GM19372 (cell line): ENCODE measurements at regions not wholly inside any gene's neighbourhood (a gene's known extent, or its start where the extent isn't known, plus 50 kb on each side); places are given as distances from the start of the nearest gene placed in this dataset.

Source experiments
- ATAC-seq: cut with Tn5 transposase; IDR thresholded peaks from one replicate; pipeline ENCODE4 v1.9.1; 2021; ENCODE audit warnings: mild to moderate bottlenecking, low read depth, moderate library complexity; ENCODE audit not compliant: unreplicated experiment

DNA sequence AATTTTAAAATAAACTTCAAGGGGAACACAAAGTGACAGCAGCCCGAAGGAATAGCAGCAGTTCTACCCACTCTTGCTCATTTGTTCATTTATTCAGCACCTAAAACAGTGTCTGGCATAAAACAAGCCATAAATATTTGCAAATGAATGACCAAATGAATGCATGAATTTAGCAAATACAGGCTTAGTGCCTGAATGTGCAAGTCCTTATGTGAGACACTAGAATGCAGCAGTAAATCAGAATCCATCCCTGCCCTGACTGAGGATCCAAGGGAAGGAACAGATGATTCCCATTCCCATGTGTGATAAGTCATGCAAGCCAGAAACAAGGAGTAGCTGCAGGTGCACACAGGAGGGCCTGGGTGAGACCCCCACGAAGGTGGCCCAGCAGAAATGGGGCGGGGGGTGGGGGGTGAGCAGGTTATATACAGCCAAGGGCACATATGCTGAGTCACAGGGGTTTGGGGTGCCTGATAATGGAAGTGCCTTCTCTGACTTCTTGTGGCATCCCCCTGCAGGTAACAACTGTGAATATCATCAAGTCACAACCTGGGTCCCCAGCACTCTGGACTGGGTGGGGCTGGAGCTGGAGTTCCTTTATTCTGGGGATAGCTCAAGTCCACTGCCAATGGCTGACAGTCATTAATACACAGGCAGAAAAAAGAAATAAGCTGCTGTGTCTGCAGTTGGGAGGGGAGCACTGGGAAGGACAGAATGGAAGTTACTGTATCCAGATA is 311.9 kb downstream of the TXNL1 start:
- no peak for ATAC-seq

GRCh38 chr18:56323673-56324072 is 314.7 kb downstream of the TXNL1 start:
- ATAC-seq = no peak

DNA sequence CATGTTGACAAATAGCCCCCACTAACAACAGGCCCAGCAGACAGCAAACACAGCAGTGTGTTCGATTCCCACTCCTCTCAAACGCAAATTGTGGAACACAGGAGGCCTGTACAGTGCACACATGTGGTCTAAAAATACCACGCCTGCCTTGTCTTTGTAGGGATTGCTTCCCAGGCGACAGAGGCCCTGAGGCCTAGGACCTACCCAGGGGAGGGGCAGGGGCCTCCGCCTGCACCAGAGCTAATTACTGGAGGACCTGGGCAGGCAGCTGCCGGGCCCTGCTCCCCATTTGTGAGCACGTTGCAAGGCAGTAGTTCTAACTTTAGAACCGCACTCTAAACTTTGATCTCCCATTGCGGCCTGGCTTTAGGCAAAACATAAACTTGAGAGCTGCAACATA is 316.0 kb downstream of the TXNL1 start:
- no peak for ATAC-seq

DNA sequence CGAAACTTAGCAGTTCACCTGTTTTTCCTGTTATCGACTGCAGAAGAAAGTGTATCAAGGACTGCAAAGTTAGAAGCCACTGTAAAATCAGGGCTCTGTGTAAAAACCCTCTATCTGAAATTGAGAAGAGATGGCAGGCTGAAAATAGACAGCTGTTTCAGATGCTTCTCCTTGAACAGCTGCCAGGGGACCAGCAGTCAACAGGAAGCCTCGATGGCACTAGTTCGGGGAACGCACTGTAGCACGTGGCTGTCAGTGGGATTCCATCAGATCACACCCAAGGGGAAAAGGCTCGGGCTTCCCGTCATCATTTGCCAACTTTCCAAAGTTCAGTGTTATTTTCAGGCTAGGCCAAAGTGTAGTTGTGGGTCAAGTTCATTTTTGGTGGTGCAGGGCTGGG is 316.9 kb downstream of the TXNL1 start:
- ATAC-seq = no peak

GRCh38 chr18:56319953-56320352 is 318.4 kb downstream of the TXNL1 start:
- no peak for ATAC-seq

- ATAC-seq = no peak
Measured at GRCh38 chr18:56316727-56317126, 321.7 kb downstream of the TXNL1 start.

DNA sequence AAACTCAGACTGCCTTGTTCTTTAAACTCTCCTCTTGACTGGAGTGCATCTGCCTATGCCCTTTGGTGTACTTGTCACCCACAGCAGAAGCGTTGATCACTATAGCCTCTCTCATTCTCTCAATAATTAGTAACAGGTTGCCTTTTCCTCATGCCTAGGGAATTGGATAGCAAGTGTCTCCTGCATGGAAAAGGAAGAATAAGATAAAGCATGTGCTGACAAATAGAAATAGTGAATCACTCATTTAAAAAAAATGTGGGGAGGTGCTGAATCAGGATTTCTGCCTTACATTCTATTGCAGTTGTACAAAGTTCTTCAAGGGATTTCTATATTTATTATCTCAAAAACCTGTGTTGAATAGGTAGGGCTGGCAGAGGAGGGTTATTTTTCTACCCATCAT is 323.0 kb downstream of the TXNL1 start:
- no peak for ATAC-seq

DNA sequence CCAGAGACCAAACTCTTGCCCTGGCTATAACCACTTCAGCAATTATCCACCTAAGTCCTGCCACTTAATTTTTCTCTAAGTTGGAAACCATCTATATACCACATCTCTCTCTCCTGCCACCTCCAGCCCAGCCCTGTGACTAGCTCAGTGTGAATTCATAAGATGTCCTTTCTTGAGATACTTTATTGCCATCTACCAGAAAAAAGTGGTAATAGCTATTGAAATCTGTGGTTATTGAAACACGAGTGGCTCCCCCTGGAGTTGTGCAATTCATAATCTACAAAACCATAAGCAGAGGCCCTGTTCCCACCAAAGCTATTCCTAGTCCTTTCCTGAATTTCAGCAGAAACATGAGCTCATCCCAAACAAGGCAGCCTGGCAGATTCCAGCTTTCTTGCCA is 324.0 kb downstream of the TXNL1 start:
- no peak for ATAC-seq

DNA sequence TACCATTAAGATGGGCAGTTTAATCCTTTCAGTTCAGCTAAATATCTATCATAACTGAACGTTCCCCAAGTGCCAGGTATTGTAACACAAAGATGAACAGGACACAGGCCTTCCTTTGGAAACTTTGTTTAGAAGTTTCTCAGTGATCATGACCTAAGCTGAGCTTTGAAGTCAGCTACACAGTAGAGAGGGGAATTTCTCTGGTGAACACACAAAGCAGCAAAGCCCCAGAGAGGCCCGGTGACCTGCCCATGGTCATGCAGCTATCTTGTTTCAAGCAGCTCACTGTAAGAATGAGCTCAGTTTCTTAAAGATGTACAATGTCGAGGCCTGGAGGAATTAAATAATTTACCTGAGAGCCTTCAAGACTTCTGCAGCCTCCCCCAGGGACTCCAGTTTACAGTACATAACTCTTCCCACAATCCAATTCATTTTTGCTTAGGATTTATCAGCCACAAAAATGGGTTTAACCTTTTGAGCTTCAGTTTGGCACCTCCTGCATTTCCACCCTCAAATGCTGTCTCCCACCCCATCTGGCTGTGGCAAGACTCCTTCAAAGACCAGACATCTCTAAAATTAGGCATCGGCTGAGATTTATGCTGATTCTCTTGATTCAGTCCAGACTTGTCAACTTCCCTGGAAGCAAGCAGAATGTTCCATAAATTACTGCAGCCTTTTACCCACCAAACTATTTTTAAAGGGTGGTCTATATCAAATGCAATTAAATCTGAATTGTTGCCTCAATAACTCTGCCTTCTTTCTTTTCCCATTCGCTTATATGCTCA is 325.6 kb downstream of the TXNL1 start:
- no peak for ATAC-seq

DNA sequence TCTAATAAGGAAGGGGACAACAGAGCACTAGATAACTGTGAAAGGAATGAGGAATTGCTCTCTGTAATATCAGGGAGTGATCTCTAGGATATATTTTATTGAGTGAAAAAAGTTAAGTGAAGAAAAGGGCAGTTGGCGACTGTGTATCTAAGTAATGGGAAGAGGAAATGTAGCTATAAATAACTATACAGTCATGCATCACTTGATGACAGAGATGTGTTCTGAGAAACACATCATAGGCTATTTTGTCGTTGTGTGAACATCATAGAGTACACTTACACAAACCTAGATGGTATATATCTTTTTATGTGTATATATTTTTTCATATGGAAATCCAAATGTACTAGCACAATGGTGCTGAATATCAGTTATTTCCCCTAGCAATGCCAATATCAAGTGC is 329.3 kb downstream of the TXNL1 start:
- ATAC-seq = no peak

DNA sequence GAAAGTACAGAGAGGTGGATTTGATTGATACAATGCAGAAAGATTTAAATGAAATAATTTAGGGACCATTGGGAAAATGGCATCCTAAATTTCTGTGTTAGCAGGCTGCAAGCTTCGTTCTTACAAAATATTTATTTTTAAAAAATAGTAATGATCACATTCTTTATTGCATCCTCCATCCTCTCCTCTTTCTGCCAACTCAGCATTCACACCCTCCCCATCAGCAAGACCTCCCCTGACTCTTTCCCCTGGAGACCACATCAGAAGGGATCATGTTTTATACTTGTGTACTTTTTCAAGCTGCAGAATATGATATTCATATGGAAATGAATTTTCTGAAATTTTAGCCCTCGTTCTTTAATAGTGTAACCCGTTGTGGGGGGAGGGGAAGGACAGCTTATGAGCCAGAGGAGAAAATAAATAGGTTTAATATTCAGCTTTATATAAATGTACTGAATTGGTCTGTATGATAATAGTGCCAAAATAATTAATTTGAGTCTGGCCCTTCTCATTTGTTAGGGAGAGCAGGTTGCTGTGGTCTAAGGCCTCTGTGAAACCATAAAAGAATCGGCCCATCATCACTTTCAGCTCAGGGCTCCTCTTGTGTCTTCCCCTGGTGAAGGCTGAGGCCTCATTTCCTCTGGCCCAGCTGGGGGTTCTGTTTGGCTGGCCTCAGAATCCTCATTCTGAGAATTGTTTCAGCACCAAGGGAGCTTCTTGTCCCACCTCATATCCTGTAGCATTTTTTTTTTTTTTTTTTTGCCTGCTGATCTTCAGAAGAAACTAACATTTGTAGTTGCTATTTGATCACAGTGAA is 330.8 kb downstream of the TXNL1 start:
- no peak for ATAC-seq

DNA sequence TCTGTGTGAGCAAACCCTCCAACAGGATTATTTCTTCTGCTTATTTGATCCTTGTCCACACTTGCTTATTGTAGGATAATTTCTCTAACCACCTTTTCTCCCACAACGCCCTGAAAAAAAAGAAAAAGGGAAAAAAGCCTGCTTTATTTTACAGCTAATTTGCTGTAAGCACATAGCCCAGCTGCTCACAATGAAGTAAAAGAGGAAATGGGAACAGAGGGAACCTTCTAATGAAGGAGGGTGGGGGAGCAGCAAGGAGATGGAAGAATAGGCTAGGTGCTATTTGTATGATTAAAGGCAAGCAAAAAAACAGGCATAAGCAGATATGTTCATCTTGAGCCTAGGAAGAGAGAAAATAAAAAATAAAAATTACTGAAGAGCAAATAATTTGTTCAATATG is 331.6 kb downstream of the TXNL1 start:
- no peak for ATAC-seq

GRCh38 chr18:56305583-56305982 is 332.8 kb downstream of the TXNL1 start:
- no peak for ATAC-seq

- no peak for ATAC-seq
Measured at GRCh38 chr18:56302156-56302555, 336.2 kb downstream of the TXNL1 start.

GRCh38 chr18:56299740-56300139 is 338.7 kb downstream of the TXNL1 start:
- ATAC-seq = no peak

DNA sequence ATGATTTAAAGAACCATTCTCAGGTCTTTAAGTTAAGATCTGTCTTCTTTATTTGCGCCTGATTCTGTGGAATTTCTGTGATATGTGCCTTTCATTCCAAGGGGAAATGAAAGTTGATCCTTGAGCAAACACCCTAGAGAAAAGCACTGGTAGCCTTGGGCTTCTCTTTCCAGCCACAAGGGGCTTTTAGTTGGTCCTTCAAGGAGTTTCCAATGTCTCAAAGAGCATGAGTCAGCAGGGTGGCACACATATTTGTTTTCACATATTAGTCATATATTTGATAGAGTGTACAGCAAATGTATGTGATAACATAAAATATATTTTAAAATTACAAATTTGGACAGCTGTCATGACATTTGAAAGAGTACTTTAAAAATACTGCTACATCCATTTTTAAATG is 339.5 kb downstream of the TXNL1 start:
- ATAC-seq = no peak

GRCh38 chr18:56296381-56296780 is 342.0 kb downstream of the TXNL1 start:
- ATAC-seq = no peak

GRCh38 chr18:56294484-56295183 is 343.8 kb downstream of the TXNL1 start:
- ATAC-seq = no peak

- no peak for ATAC-seq
Measured at GRCh38 chr18:56291294-56291693, 347.1 kb downstream of the TXNL1 start.

- ATAC-seq = no peak
Measured at GRCh38 chr18:56289381-56289780, 349.0 kb downstream of the TXNL1 start.
